HG03432 (cell line): ENCODE measurements at regions not wholly inside any gene's neighbourhood (a gene's known extent, or its start where the extent isn't known, plus 50 kb on each side); places are given as distances from the start of the nearest gene placed in this dataset.
"Not testable (repeated sequence)": the region's sequence is repeated elsewhere in the genome, so short reads cannot be mapped to it uniquely, and the experiment has no call there.

Experiments
- ATAC-seq: cut with Tn5 transposase; IDR thresholded peaks from one replicate; pipeline ENCODE4 v1.9.1; 2021; ENCODE audit warnings: mild to moderate bottlenecking, moderate library complexity; ENCODE audit not compliant: unreplicated experiment

- ATAC-seq, result not testable (repeated sequence)
Measured at GRCh38 chr14:87734577-87735360, 258.2 kb downstream of the GALC start.

- not testable (repeated sequence) for ATAC-seq
Measured at GRCh38 chr14:87733115-87733514, 259.9 kb downstream of the GALC start.

GRCh38 chr14:87732562-87732961 is 260.4 kb downstream of the GALC start:
- no peak for ATAC-seq

GRCh38 chr14:87725318-87725717 is 267.7 kb downstream of the GALC start:
- no peak for ATAC-seq

- no peak for ATAC-seq
Measured at GRCh38 chr14:87712396-87713090, 280.4 kb downstream of the GALC start.

- ATAC-seq, result no peak
Measured at GRCh38 chr14:87705439-87705896, 287.5 kb downstream of the GALC start.

- no peak for ATAC-seq
Measured at GRCh38 chr14:87698481-87698880, 294.5 kb downstream of the GALC start.

- no peak for ATAC-seq
Measured at GRCh38 chr14:87696485-87696884, 296.5 kb downstream of the GALC start.

- ATAC-seq, result no peak
Measured at GRCh38 chr14:87691042-87691881, 301.7 kb downstream of the GALC start.

- no peak for ATAC-seq
Measured at GRCh38 chr14:87690076-87690613, 302.8 kb downstream of the GALC start.

- no peak for ATAC-seq
Measured at GRCh38 chr14:87688524-87688923, 304.5 kb downstream of the GALC start.

- no peak for ATAC-seq
Measured at GRCh38 chr14:87687420-87687819, 305.6 kb downstream of the GALC start.

- no peak for ATAC-seq
Measured at GRCh38 chr14:87686746-87687145, 306.2 kb downstream of the GALC start.

- no peak for ATAC-seq
Measured at GRCh38 chr14:87679866-87680265, 313.1 kb downstream of the GALC start.

GRCh38 chr14:87678624-87679023 is 314.4 kb downstream of the GALC start:
- ATAC-seq, result no peak

- no peak for ATAC-seq
Measured at GRCh38 chr14:87676814-87677437, 316.1 kb downstream of the GALC start.

GRCh38 chr14:87667659-87668058 is 325.3 kb downstream of the GALC start:
- ATAC-seq, result no peak

GRCh38 chr14:87656315-87656714 is 336.7 kb downstream of the GALC start:
- no peak for ATAC-seq

- no peak for ATAC-seq
Measured at GRCh38 chr14:87652278-87652677, 340.7 kb downstream of the GALC start.

- ATAC-seq, result no peak
Measured at GRCh38 chr14:87644689-87645088, 348.3 kb downstream of the GALC start.

GRCh38 chr14:87643005-87643404 is 350.0 kb downstream of the GALC start:
- ATAC-seq, result no peak
